DOHH2 (cell line): ENCODE measurements at regions not wholly inside any gene's neighbourhood (a gene's known extent, or its start where the extent isn't known, plus 50 kb on each side); places are given as distances from the start of the nearest gene placed in this dataset.

Experiments used
- CTCF ChIP-seq: fragments of 200-600 bp; sonication (generic); IDR thresholded peaks from one replicate; pipeline ENCODE4 v1.5.1; 2014; ENCODE audit warnings: antibody characterized with exemption, mild to moderate bottlenecking, low read depth, low read length; ENCODE audit not compliant: poor library complexity, severe bottlenecking
- EZH2phosphoT487 ChIP-seq: fragments of 200-600 bp; sonication (generic); IDR thresholded peaks from 2 replicates; pipeline ENCODE4 v1.6.1; 2017; ENCODE audit warnings: borderline replicate concordance, mild to moderate bottlenecking, antibody characterized with exemption, low read length, moderate library complexity, mixed read lengths

DNA sequence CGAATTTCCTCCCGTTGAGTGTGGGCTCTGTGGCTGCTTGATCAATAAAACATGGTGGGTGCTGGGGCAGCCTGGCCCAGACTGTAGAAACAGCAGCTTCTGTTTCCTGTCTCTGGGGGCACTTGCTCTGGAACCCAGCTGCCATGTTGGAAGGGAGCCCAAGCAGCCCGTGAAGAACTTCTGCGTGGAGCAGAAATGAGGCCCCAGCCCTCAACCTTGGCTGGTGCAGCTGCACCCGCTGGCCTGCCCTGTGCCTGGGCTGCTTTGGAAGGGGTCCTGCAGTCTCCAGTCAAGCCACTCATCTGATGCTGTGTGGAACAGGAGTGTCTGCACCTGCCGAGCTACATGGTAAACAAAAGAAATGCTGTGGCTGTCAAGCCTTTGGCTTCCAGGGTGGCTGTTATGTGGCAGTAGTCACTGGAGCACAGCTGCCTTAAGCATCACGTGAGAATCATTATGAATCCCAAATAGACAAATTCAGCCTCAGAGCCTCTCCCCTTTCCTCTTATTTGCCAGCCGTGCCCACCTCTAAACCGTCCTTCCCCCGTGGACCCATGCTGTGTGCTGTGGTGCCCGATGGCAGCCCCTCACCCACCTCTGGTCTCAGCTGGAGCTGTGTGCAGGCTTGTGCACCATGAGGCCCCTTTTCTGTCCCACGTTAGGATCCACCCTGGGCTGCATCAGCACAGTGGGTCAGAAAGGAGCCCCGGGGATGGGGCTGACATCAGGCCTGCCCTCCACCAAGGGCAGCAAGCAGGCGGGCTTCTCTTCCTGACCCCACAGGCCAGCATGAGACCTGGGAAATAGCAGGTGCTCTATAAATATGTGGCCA, 134.0 kb upstream of the HDAC4 start:
- TF ChIP-seq CTCF = no peak
- TF ChIP-seq EZH2phosphoT487 = no peak
